ENCODE measurements at regions not wholly inside any gene's neighbourhood (a gene's known extent, or its start where the extent isn't known, plus 50 kb on each side); places are given as distances from the start of the nearest gene placed in this dataset.
"Not testable (repeated sequence)": the region's sequence is repeated elsewhere in the genome, so short reads cannot be mapped to it uniquely, and the experiment has no call there.

- DNase-seq (ENCODE audit: low read depth): no peak
Observed at GRCh38 chr6:144534180-144534579, 249.0 kb downstream of the UTRN start.

DNA sequence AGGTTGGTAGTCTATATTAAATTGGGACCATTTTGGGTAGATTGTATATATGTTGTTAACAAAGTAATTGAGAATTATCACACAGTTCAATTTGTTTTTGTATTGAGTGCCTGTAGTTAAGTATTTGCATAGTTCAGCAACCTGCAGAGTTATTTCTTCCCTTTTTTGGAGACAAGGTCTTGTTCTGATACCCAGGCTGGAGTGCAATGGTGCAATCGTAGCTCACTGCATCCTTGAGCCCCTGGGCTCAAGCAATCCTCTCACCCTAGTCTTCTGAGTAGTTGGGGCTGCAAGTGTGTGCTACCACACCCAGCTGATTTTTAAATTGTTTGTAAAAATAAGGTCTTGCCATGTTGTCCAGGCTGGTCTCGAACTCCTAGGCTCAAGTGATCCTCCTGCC, 250.5 kb downstream of the UTRN start:
- DNase-seq (ENCODE audit: low read depth): no peak

DNA sequence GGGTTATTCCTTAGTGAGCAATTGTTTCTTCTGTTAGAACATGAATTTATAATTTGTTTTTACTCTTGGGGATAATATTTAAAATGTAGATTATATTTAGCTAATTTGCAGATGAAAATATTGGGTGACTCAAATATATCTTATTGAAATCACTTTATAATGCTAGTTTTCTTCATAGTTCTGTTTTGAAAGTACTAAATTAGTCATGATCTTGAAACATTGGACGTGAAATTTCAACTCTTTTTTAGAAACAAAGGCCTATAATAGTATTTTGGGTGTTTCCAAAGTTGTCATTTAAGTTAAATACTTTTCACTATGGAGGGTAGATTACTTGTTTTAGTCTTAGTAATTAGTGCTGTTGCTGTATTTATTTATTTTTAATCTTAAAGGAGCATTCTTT, 250.9 kb downstream of the UTRN start:
- no peak for DNase-seq (ENCODE audit: low read depth)

DNA sequence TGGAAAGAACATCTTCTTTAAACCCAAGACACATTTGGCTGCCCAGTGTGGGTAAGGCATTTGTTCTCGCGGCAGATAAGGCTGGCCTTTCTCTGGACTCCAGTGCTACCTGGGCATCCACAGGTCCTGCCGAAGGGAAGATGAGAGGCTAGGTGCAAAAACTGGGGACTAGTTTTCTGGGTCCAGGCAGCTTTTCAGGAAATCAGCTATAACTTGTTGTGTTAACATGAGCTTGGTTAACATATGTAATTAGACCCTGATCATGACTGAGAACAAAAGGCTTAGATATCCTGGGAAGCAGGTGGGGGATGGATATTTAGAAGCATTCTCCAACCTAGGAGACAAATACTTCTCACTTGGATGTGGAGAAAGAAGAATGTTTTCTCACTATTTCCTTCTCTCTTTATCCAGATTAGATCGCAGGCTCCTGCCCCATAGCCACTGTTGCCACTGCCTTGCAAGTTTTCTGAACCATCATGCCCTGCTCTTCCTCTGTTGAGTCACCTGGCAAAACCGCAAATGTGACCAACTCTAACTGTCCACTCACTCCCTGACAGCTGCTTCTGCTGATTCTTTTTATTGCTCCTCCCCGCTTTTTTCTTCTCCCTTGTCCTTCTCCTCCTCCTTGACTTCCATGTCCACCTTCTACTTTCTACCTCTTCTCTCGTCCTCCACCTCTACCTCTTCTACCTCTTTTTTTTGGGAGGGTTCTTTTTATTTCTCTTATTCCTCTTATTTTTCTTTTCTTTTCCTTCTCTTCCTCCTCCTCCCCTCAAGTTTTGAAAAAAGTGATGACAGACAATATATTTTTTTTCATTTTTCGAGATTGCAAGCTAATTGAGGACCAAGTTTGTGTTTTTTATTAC, 258.1 kb downstream of the UTRN start:
- DNase-seq (ENCODE audit: low read depth): peak; percentile 37

- no peak for DNase-seq (ENCODE audit: low read depth)
Observed at GRCh38 chr6:144544266-144544830, 259.2 kb downstream of the UTRN start.

DNA sequence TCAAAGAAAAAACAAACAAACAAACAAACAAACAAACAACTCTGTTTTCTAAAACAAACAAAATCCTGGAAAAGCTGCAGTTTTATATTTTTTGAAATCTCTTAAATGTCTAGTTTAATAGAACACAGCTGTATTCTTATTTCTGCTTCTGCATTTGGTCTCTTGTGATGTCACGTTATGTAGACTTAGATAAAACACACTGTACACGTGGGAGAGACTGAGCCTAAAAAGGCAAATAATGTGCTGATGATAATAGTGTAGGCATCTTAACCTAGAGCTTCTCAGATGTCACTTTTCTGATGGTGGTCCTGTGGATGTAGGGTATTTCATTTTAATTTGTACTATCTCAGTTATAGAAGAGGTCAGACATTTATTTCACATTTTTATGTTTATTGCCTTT, 261.7 kb downstream of the UTRN start:
- no peak for DNase-seq (ENCODE audit: low read depth)

DNA sequence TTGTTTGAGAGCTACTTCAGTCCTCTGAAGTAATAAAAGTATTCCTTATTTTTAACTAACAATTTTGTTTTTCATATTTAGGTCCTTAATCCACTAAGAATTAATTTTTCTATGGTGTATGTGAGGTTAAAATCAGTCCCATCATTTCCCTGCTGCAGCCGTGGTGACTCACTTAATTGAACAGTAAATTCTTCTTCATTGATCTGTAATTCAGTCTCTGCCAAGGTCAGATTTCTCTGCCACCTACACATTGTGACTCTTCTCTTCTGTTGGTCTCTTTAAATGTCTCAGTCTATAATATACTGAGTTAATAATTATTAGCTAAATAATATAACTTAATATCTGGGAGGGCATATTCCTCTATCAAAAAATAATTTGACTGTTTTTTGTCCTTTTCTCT, 262.3 kb downstream of the UTRN start:
- DNase-seq (ENCODE audit: low read depth): no peak

- DNase-seq (ENCODE audit: low read depth): no peak
Observed at GRCh38 chr6:144548536-144548935, 263.4 kb downstream of the UTRN start.

DNA sequence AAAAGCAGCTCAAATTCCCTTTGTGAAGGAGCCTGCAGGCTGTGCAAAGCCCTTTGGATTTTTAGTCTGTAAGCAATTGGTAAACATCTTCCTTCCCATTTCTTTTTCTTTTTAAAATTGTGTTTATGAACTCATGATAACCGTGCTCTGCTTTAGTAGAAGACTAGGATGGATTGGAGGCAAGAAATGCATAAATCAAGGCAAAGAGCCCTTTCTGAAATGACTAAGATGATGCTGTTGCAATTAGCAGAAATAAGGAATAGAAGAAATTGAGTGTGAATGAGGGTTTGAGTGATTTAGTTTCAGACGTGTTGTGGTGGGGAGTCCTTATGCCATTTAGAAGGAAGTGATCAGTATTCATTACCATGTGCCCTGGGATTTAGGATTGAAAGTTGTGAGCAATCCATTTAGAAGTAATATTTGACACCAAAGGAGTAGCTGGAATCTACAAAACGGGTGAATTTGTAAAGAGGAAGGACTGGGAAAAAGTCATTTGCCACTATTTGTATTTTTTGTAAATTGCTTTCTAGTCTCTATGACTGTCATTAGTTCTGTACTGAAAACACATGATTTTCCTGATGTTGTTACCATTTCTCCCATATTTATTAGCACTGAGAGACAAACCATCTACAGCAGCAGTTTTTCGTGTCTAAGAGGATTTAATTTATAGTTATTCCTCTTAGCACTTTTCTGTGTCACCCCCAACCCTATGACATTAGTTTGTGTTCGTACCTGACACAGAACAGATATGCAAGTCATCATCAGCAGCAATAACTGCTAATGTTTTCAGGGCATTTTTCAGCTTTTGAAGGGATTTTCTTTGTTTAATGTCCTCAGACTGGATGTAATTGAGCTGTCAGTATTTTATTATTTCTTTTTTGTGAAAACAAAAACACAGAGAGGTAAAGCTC, 265.0 kb downstream of the UTRN start:
- no peak for DNase-seq (ENCODE audit: low read depth)

DNA sequence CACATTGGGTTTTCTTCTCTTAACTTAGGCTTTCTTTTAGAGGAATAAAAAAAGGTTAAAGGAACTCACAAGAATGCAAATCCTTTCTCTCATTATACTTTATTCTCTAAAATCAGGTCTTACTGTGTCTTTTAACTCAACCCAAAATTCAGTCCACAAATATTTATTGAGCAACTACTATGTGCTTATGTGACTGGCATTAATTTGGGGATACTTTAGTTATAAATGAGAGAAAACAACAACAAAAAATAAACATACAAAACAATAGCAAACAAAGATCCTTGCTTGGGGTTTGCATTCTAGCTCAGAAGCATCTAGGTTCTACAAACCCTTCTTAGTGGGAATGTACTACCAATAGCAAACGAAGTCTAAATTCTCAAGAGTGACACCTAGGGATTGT, 266.2 kb downstream of the UTRN start:
- DNase-seq (ENCODE audit: low read depth): no peak

DNA sequence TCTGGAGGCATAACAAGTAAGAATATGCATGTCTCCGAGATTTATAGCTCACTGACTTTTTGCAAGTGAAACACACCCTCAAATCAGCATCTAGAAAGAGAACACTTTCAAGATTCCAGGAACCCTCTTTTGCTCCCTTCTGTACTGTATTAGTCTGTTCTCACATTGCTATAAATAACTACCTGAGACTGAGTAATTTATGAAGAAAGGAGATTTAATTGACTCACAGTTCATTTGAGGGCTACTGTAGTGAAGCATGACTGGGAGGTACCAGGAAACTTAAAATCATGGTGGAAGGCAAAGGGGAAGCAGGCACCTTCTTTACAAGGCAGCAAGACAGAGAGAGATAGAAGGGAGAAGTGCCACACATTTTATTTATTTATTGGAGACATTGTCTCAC, 269.9 kb downstream of the UTRN start:
- no peak for DNase-seq (ENCODE audit: low read depth)

DNA sequence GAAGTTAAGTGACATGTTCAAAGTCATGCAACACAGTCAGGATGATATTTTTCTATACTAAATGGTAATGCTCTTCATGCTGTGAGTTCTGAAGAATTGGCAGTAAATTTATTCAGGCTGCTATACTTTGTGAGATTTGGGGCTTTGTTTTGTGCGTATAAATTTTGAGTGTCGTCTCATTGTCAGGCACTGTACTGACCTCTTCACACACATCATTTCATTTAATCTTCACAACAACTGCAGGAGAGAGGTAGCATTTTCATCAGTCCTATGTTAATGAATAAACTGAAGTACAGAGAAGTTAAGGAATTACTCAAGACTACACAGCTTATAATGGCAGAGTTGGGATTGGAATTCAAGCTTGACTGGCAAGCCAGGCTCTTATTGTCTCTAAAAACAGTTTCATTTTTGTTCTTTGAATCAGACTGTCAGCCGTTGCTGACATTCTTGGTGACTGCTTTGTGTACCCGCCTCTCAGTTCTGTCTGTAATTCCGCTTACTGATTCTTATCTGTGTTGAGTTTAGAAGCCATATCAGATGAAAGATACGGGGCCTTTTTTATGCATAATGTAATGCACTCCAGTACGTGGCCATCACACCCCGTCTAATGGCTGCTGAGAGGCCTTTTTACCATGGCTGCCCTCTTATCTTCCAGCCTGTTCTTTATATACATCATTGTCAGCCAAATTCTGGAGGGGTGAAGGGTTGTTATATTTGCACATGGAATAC, 274.9 kb downstream of the UTRN start:
- no peak for DNase-seq (ENCODE audit: low read depth)

- DNase-seq (ENCODE audit: low read depth): no peak
Observed at GRCh38 chr6:144561455-144562043, 276.4 kb downstream of the UTRN start.

GRCh38 chr6:144564202-144564601, 279.1 kb downstream of the UTRN start:
- DNase-seq (ENCODE audit: low read depth): no peak

GRCh38 chr6:144566868-144567615, 281.9 kb downstream of the UTRN start:
- peak; percentile 30 for DNase-seq (ENCODE audit: low read depth)

GRCh38 chr6:144568241-144568640, 283.1 kb downstream of the UTRN start:
- no peak for DNase-seq (ENCODE audit: low read depth)

- not testable (repeated sequence) for DNase-seq (ENCODE audit: low read depth)
Observed at GRCh38 chr6:144572541-144572940, 287.4 kb downstream of the UTRN start.

DNA sequence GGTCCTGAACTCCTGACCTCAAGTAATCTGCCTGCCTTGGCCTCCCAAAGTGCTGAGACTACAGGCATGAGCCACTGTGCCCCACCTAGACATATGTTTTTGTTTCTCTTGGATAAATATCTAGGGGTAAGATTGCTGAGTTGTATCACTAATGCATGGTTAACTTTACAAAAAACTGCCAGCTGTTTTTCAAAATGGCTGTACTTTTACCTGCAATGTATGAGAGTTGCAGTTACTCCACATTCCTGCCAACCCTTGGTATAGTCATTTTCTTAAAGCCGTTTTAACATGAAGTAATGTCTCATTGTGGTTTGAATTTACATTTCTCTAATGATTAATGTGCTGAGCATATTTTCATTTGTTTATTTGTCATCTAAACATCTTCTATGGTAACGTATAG, 289.7 kb downstream of the UTRN start:
- no peak for DNase-seq (ENCODE audit: low read depth)

DNA sequence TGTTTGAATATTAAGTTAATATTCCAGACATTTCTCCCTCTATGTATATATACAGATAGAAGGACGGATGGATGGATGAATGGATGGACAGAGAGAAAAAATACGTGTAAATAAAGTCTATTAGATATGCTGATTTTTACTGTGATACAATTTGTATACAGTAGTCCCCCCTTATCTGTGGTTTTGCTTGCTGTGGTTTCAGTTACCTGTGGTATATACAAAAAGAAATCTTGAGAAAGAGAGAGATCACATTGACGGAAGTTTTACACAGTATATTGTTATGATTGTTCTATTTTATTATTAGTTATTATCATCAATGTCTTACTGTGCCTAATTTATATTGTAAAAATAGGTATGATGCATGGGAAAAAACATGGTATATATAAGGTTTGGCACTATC, 290.2 kb downstream of the UTRN start:
- DNase-seq (ENCODE audit: low read depth): no peak

GRCh38 chr6:144576871-144577270, 291.7 kb downstream of the UTRN start:
- DNase-seq (ENCODE audit: low read depth): no peak

Data from stromal cell of bone marrow (primary cell).